ENCODE measurements at regions not wholly inside any gene's neighbourhood (a gene's known extent, or its start where the extent isn't known, plus 50 kb on each side); places are given as distances from the start of the nearest gene placed in this dataset.

DNA sequence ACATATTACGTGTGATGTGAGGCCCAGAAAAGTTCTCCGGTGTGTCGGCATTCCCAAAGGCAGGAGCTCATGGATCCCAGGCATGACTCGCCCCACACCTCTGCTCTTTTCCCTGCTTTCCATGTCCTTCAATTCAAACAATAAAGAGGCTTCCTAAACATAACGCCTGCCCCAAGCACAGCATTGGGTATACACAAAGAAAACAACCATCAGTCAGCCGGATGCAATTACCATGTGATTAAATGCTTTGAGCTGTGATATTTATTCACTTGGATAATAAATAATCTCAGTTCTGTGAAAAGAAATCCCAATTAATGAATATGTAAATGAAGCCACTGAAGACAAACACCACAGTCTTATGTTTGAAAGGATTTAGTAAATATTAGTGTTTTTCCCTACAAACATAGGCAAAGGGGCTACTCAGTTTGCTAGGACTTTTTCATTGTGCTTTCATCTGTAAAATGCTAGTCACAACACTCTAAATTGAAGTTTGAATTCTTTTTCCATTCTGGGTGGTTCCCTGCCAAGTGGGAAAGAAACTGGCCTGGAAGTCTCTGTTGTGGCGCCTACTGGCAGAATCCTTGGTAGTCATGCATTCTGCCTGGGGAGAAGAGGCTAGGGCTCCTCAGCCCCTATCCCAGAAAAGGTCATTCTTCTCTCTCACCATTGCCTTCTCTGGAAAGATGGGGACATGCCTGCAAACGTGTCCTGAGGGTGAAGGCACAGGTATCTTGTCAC, 144.7 kb downstream of the COL6A3 start:
- DNase-seq (ENCODE audit: low read depth in 3 of 3) = no peak

DNA sequence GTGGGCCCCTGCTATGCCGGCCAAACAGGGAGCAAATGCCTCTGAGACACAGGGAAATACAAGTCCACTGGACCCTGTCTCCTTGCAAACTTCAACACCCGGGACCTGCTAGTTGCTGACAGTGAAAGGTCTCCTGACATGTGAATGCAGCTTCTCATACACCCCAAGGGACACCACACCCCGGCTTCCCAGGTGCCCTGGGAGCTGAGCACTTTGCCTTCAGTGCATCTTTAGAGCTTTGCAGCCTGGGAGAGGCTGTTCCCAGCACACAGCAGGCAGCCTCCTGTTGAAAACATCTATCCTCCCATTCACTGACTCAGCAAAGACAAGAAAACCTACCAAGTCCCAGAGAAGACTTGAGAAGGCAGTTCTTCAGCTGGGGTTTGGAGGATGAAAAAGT, 143.4 kb downstream of the COL6A3 start:
- DNase-seq (ENCODE audit: low read depth in 3 of 3) = no peak

DNA sequence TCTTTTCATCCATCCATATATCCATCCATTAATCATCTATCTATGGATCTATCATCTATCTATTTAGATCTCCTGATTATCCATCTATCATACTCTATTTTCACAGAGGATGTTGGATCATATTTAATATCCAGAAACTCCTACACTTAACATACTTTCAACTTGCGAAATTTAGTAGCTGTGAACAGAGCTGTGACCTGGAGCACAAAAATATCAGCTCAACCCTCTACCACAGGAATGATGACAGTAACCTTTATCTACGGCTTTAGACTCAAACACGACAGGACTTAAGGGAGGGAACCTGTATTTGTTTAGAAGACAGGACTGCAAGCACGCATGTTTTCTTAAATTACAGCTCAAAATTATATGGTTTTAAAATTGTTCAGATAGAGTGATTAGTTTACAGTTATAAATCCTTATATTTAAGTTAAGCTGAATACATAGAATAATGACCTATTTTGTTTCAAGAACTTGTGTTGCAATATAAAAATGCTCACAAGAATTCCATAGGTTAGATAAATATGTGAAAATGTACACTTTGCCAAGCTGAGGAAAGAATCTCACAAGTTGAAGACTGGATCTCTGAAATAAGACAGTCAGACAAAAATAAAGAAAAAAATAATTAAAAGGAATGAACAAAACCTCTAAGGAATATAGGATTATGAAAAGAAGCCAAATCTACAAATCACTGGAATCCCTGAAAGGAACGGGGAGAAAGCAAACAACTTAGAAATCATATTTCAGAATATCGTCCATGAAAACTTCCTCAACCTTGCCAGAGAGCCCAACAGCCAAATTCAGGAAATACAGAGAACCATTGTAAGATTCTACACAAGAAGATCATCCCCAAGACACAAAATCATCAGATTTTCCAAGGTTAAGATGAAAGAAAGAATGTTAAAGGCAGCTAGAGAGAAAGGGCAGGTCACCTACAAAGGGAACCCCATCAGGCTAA, 142.0 kb downstream of the COL6A3 start:
- DNase-seq (ENCODE audit: low read depth in 3 of 3) = no peak
